Activated CD4-positive, alpha-beta T cell treated with anti-CD3 and anti-CD28 coated beads, Interleukin-2, Interleukin-4, amounts not matched to agents 100 ng/mL and 50 ng/mL, durations not matched to agents 16 hours and 8 hours (primary cell): ENCODE measurements at regions not wholly inside any gene's neighbourhood (a gene's known extent, or its start where the extent isn't known, plus 50 kb on each side); places are given as distances from the start of the nearest gene placed in this dataset.
"Not testable (repeated sequence)": the region's sequence is repeated elsewhere in the genome, so short reads cannot be mapped to it uniquely, and the experiment has no call there.

ENCODE experiments used
- DNase-seq: peaks from one replicate; pipeline ENCODE4 v3.0.0-alpha.2; 2020; ENCODE audit warnings: low spot score

DNA sequence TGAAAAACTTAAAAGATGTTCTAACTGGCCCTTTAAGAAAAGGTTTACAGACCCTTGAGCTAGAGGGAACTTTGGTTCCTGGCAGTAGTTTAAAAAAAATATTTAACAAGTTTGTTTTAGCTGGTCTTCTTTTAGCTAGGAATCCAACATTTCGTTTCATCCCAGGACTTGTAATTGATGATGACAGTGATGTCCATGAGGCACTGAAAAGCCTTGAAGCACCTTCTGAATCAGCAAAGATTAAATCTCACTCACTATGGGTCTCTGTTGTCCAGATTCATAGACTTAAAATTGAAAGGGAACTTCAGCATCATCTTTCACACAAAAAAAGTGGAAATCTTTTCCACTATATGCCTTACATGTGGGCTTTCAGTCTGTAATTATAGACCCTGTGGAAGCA lies 102.9 kb upstream of the ETAA1 start:
- DNase-seq = no peak

DNA sequence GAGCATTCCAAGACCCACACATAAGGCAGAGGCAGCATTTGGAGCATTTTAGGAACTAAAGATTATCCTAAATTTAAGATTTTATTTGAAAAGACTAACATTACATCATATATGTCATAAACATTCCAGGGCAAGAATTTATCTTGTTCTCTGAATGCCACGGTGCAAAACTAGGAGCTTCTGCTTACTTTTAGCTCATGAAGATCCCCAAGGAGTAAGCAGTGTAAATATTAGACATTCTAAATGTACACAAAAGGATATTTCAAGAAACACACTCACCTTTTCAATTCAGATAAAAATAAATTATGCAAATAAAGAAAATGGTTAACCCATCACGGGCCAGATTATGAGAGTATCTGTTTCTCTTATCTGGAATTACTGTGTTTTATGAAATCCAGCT lies 101.7 kb upstream of the ETAA1 start:
- DNase-seq = no peak

DNA sequence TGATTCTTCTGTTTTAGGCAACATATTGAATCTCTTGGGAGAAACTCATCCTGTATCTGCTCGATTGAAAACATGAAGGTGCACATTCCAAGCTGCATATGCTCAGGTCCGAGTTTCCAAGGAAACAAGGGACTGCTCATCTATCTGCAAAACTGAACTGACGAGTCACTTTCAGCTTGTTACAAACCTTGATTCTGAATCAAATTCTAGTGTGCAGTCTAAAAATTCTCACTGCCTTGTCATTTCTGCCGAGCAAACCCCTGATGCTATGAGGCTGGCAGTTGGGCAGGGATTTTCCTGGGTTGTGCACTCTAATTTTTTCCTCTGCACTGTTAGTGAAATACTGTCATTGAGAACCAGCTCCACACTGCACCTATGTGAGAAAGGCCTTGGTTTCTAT lies 101.3 kb upstream of the ETAA1 start:
- DNase-seq = no peak

GRCh38 chr2:67304300-67304890 lies 92.7 kb upstream of the ETAA1 start:
- DNase-seq = no peak

- no peak for DNase-seq
These were observed 87.9 kb upstream of the ETAA1 start for GRCh38 chr2:67309281-67309680.

DNA sequence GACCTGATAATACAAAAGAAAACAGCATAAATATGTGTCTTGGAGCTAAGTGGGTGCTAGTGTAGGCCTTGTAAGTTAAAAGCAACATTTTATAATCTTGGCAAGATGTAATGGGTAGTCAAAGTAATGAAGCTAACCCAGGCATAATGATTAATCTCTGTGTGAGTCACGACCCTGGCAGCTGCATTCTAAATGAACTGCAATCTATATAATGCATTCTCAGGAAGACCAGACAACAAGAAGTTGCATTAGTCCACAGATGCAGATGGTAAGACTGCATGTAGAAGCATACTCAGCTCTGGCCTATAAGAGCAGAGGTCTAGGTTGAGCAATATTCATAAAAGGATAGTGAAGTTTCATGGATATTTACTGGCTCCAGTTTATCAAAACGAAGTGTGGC lies 85.6 kb upstream of the ETAA1 start:
- DNase-seq = no peak

GRCh38 chr2:67312871-67313270 lies 84.3 kb upstream of the ETAA1 start:
- no peak for DNase-seq

GRCh38 chr2:67313536-67313935 lies 83.6 kb upstream of the ETAA1 start:
- DNase-seq = no peak

GRCh38 chr2:67318031-67318430 lies 79.1 kb upstream of the ETAA1 start:
- no peak for DNase-seq

GRCh38 chr2:67318563-67318962 lies 78.6 kb upstream of the ETAA1 start:
- DNase-seq = no peak

- no peak for DNase-seq
These were observed 78.1 kb upstream of the ETAA1 start for GRCh38 chr2:67318993-67319481.

DNA sequence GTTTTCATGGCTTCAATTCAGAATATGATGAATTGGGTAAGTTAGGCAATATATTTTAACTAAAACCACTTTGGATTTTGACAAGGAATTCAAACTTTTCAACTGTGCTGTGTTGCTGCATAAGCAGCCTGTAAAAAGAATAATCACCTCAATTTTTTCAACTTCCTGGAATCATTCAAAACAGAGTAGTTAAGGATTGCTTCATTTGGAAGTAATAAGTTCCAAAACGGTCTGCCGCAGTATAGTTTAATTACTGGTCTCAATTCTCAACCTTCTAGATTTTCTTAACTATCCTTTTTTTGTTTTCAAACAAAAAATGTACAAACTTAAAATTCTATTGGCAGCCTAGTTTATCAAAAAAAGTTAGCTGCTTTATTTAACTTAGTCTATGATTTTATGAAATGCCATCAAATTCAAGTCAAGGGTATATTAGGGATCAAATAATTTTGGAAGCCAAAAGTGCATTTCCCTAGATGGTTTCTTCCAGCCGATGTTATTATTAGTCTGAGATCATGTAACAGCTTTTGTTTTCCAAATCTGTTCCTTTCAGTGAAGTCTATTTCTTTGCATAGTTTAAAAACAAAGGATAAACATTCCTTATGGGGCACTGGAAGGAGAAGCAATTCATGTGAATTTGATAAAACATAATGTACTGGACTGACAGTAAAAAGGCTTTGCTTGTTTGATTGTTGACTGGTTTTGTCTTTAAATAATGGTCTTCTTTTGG lies 76.1 kb upstream of the ETAA1 start:
- DNase-seq = no peak

DNA sequence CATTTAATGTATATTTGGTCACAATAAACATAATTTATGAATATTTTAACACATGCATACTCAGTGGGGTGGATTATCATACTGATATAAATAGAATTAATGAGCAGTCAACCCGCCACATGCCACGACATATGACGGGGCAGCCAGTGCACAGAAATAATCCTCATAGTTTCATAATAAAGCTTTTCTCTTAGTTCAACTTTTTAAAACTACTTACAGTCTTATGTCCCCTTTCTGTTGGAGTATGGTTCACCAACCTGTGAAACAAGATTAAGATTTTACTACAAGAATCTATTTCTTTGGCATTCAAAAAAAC lies 75.6 kb upstream of the ETAA1 start:
- DNase-seq = no peak

DNA sequence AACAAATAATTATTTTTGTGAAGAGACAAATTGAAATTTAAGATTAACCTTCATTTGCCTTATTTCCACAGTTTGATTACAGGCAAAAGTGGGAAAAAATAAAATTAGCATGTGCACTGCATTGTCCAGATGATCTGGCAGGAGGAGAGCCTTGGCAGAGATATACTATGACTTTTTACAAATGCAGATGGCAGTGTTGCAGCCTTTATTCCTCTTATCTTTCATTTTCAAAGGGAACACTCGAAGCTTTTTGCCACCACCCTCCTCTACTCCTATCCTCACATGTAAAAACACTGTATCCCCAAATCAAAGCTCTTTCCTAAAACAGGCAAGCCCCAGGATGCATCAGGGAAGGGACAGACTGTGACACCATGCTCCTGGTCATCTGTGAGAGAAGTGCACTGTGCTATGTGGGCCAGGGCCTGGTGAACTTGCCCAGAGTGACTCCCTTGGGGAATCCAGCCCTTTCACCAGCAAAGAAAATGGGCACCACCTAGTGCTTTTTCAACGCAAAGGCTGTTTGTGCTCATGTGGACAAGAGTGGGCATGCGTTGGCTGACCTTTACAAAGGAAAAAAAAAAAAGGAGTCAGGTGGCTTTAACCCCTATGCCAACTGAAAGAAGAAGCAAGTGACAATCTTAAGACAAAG lies 74.7 kb upstream of the ETAA1 start:
- no peak for DNase-seq

GRCh38 chr2:67323209-67323991 lies 73.7 kb upstream of the ETAA1 start:
- DNase-seq = no peak

- no peak for DNase-seq
These were observed 67.6 kb upstream of the ETAA1 start for GRCh38 chr2:67329513-67329912.

GRCh38 chr2:67329951-67330350 lies 67.2 kb upstream of the ETAA1 start:
- DNase-seq = no peak

DNA sequence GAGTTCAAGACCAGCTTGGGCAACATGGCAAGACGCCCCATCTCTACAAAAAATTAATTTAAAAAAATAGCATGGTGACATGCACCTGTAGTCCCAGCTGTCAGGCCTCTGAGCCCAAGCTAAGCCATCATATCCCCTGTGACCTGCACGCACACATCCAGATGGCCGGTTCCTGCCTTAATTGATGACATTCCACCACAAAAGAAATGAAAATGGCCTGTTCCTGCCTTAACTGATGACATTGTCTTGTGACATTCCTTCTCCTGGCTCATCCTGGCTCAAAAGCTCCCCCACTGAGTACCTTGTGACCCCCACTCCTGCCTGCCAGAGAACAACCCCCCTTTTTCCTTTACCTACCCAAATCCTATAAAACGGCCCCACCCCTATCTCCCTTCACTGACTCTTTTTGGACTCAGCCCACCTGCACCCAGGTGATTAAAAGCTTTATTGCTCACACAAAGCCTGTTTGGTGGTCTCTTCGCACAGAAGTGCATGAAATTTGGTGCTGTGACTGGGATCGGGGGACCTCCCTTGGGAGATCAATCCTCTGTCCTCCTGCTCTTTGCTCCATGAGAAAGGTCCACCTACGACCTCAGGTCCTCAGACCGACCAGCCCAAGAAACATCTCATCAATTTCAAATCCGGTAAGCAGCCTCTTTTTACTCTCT lies 65.6 kb upstream of the ETAA1 start:
- DNase-seq = not testable (repeated sequence)

DNA sequence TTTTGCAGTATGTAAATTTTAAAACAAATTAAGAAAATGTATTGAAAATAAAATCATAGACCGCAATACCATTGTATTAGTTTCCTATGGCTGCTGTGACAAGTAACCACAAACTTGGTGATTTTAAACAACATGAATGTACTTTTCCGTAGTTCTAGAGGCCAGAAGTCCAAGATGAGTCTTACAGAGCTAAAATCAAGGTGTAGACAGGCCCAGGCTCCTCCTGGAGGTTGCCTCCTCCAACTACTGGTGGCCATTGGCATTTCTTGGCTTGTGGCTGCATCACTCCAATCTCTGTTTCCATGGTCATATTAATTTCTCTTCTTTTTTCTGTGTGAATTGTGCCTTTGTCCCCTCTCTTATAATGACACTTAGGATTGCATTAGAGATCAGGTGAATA lies 59.2 kb upstream of the ETAA1 start:
- DNase-seq = no peak

- DNase-seq = no peak
These were observed 58.4 kb upstream of the ETAA1 start for GRCh38 chr2:67338601-67339233.

GRCh38 chr2:67339234-67339885 lies 57.8 kb upstream of the ETAA1 start:
- no peak for DNase-seq
